HFFc6 (cell line): ENCODE measurements at regions not wholly inside any gene's neighbourhood (a gene's known extent, or its start where the extent isn't known, plus 50 kb on each side); places are given as distances from the start of the nearest gene placed in this dataset.

Experiments
- DNase-seq: peaks from one replicate; pipeline ENCODE4 v3.0.0-alpha.2; 2018
- H3K27ac Mint-ChIP-seq: 2 replicates; pipeline ENCODE4 v1.8.0; 2020; ENCODE audit warnings: mild to moderate bottlenecking, mixed read lengths
- H3K27me3 Mint-ChIP-seq: 2 replicates; pipeline ENCODE4 v1.8.0; 2021; ENCODE audit warnings: mild to moderate bottlenecking, moderate library complexity, mixed read lengths; ENCODE audit not compliant: insufficient read depth
- H3K36me3 Mint-ChIP-seq: 2 replicates; pipeline ENCODE4 v1.8.0; 2021; ENCODE audit warnings: low read depth, mixed read lengths
- H3K4me1 Mint-ChIP-seq: 2 replicates; pipeline ENCODE4 v1.8.0; 2020; ENCODE audit warnings: low read depth, mixed read lengths
- H3K4me3 Mint-ChIP-seq: 2 replicates; pipeline ENCODE4 v1.8.0; 2020; ENCODE audit warnings: mild to moderate bottlenecking, moderate library complexity, mixed read lengths
- H3K9me3 Mint-ChIP-seq: 2 replicates; pipeline ENCODE4 v1.8.0; 2020; ENCODE audit warnings: mild to moderate bottlenecking, mixed read lengths
- TF ChIP-seq, protein P1 (sequence below): fragments of 200-600 bp; sonication (generic); IDR thresholded peaks from 2 replicates; pipeline ENCODE4 v1.5.0; 2021; ENCODE audit warnings: antibody characterized with exemption, mild to moderate bottlenecking

GRCh38 chr13:50410921-50411746 is 395.9 kb downstream of the KCNRG start:
- Mint-ChIP-seq H3K4me3 (peak overlapping the region; percentile 44), H3K4me1 (peaks cover 33% of the 10 kb centered on the region), H3K36me3 (peaks cover 11% of the 10 kb centered on the region; the same call in 1 of the 2 replicates), H3K27me3 (peaks cover 13% of the 10 kb centered on the region), H3K27ac (peak overlapping the region; percentile 77), H3K9me3 (peaks cover 4% of the 10 kb centered on the region; the same call in 1 of the 2 replicates)
- peak; percentile 76 for DNase-seq
- TF ChIP-seq, protein P1, sequence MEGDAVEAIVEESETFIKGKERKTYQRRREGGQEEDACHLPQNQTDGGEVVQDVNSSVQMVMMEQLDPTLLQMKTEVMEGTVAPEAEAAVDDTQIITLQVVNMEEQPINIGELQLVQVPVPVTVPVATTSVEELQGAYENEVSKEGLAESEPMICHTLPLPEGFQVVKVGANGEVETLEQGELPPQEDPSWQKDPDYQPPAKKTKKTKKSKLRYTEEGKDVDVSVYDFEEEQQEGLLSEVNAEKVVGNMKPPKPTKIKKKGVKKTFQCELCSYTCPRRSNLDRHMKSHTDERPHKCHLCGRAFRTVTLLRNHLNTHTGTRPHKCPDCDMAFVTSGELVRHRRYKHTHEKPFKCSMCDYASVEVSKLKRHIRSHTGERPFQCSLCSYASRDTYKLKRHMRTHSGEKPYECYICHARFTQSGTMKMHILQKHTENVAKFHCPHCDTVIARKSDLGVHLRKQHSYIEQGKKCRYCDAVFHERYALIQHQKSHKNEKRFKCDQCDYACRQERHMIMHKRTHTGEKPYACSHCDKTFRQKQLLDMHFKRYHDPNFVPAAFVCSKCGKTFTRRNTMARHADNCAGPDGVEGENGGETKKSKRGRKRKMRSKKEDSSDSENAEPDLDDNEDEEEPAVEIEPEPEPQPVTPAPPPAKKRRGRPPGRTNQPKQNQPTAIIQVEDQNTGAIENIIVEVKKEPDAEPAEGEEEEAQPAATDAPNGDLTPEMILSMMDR: no peak

- TF ChIP-seq, protein P1: no peak
- Mint-ChIP-seq H3K36me3 (peaks cover 11% of the 10 kb centered on the region; the same call in 1 of the 2 replicates), H3K27me3 (peaks cover 5% of the 10 kb centered on the region), H3K4me3 (peak overlapping the region; percentile 44), H3K4me1 (peaks cover 33% of the 10 kb centered on the region), H3K27ac (peak overlapping the region; percentile 77), H3K9me3 (peaks cover 4% of the 10 kb centered on the region; the same call in 1 of the 2 replicates)
- no peak for DNase-seq
Measured at GRCh38 chr13:50412046-50412617, 396.9 kb downstream of the KCNRG start.

DNA sequence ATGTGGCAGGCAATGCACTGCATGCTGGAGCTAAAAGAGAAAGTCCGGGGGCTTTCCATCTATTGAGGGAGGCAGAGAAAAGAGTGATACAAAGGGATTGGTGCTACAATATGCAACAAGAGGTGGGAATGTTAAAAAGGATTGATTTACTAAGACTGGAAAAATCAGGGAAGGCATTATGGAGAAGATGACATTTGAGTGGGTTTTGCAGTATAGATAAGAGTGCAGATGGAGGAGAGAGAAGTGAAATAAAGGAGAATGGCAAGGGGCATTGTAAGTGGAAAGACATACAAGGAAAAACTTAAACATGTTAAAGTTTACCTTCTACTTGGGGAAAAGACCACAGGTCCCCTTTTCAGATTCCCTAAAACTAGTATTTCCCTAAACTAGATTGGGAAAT is 399.4 kb downstream of the KCNRG start:
- DNase-seq: no peak
- Mint-ChIP-seq H3K4me1 (peaks cover 38% of the 10 kb centered on the region), H3K27ac (no peak overlapping the region), H3K4me3 (no peak overlapping the region), H3K36me3 (peaks cover 11% of the 10 kb centered on the region; the same call in 1 of the 2 replicates), H3K9me3 (peaks cover 4% of the 10 kb centered on the region; the same call in 1 of the 2 replicates), H3K27me3 (peaks cover 5% of the 10 kb centered on the region)
- TF ChIP-seq, protein P1: no peak

- no peak overlapping the region for H3K27ac Mint-ChIP-seq
- H3K4me1 Mint-ChIP-seq: peaks cover 39% of the 10 kb centered on the region
- peaks cover 11% of the 10 kb centered on the region; the same call in 1 of the 2 replicates for H3K36me3 Mint-ChIP-seq
- no peak for DNase-seq
- TF ChIP-seq, protein P1: no peak
- H3K9me3 Mint-ChIP-seq: peaks cover 4% of the 10 kb centered on the region; the same call in 1 of the 2 replicates
- H3K27me3 Mint-ChIP-seq: peaks cover 5% of the 10 kb centered on the region
- no peak overlapping the region for H3K4me3 Mint-ChIP-seq
Measured at GRCh38 chr13:50415428-50415827, 400.2 kb downstream of the KCNRG start.

DNA sequence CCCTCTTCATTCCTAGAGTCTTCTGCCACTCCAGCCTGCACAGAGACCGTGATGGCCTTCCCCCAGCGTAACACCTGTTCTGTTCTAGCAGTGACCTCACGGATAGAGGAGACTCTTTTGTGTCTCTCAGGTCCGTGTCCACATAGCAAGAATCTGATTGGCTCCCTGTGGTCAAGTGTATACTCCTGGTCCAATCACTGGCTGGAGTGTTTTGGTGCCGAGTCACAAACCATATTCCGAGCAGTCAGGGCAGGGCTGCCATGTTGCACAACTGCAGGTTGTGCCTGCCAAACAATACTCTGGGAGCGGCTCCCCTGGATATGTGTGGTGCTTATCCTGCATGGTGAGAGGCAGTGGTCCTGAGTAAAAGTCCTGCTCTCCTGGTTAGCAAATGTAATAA is 402.4 kb downstream of the KCNRG start:
- Mint-ChIP-seq H3K36me3 (peaks cover 11% of the 10 kb centered on the region; the same call in 1 of the 2 replicates), H3K4me1 (peaks cover 37% of the 10 kb centered on the region), H3K9me3 (peaks cover 4% of the 10 kb centered on the region; the same call in 1 of the 2 replicates), H3K27me3 (peaks cover 5% of the 10 kb centered on the region), H3K4me3 (no peak overlapping the region), H3K27ac (no peak overlapping the region)
- TF ChIP-seq, protein P1: no peak
- DNase-seq: no peak
